CD4-positive, alpha-beta memory T cell (primary cell): ENCODE measurements at regions not wholly inside any gene's neighbourhood (a gene's known extent, or its start where the extent isn't known, plus 50 kb on each side); places are given as distances from the start of the nearest gene placed in this dataset.

Experiments used
- CTCF ChIA-PET: fragments of 350-600 bp; sonication (Branson Sonifier 250); formaldehyde crosslinking; loops from one replicate; lab custom pipeline; 2021; ENCODE audit warnings: inconsistent platforms; ENCODE audit not compliant: partially characterized antibody; lab: Charles Lee
- POLR2A ChIA-PET: fragments of 350-600 bp; sonication (Branson Sonifier 250); formaldehyde crosslinking; loops from one replicate; lab custom pipeline; 2021; ENCODE audit not compliant: partially characterized antibody; lab: Charles Lee
- DNase-seq, 5 donors: peaks; one replicate each; pipeline versions ENCODE4 v3.0.0 to v3.0.0-alpha.2; 2020 to 2022; ENCODE audit warnings: mixed read lengths in 1 of 5
- H3K27ac ChIP-seq: one replicate; pipeline ENCODE4 v1.7.0; 2013; ENCODE audit warnings: low read depth, low read length
- H3K27me3 ChIP-seq: 2 replicates; pipeline ENCODE4 v1.7.0; 2013; ENCODE audit warnings: mild to moderate bottlenecking, low read length, moderate library complexity; ENCODE audit not compliant: insufficient read depth
- H3K36me3 ChIP-seq: 2 replicates; pipeline ENCODE4 v1.7.0; 2013; ENCODE audit warnings: mild to moderate bottlenecking, low read length, moderate library complexity; ENCODE audit not compliant: insufficient read depth
- H3K4me1 ChIP-seq: 2 replicates; pipeline ENCODE4 v1.7.0; 2013; ENCODE audit warnings: mild to moderate bottlenecking, low read length, moderate library complexity; ENCODE audit not compliant: insufficient read depth
- H3K4me3 ChIP-seq, 2 donors: one replicate each; pipeline ENCODE4 v1.7.0; 2013; ENCODE audit warnings: low read length in 2 of 2, mild to moderate bottlenecking in 1 of 2
- H3K9me3 ChIP-seq, 2 donors: one replicate each; pipeline ENCODE4 v1.7.0; 2013; ENCODE audit warnings: low read length in 2 of 2, control low read depth in 1 of 2; ENCODE audit not compliant: control insufficient read depth in 1 of 2
- H3K27ac Mint-ChIP-seq, 7 donors: one replicate each; pipeline ENCODE4 v1.8.0; 2020 to 2021; ENCODE audit warnings: mixed read lengths in 7 of 7, mild to moderate bottlenecking in 6 of 7, inconsistent platforms in 3 of 7, moderate library complexity in 3 of 7
- H3K27me3 Mint-ChIP-seq, 2 donors: one replicate each; pipeline ENCODE4 v1.8.0; 2020 to 2021; ENCODE audit warnings: mixed read lengths in 2 of 2
- H3K36me3 Mint-ChIP-seq, 2 donors: one replicate each; pipeline ENCODE4 v1.8.0; 2020 to 2021; ENCODE audit warnings: mixed read lengths in 2 of 2, inconsistent platforms in 1 of 2, mild to moderate bottlenecking in 1 of 2
- H3K4me1 Mint-ChIP-seq, 4 donors: one replicate each; pipeline ENCODE4 v1.8.0; 2020 to 2021; ENCODE audit warnings: mixed read lengths in 4 of 4, mild to moderate bottlenecking in 1 of 4
- H3K4me3 Mint-ChIP-seq, 8 donors: one replicate each; pipeline ENCODE4 v1.8.0; 2020 to 2021; ENCODE audit warnings: mixed read lengths in 8 of 8, mild to moderate bottlenecking in 7 of 8, moderate library complexity in 6 of 8, inconsistent platforms in 3 of 8
- H3K9me3 Mint-ChIP-seq, 8 donors: one replicate each; pipeline ENCODE4 v1.8.0; 2020 to 2021; ENCODE audit warnings: mixed read lengths in 8 of 8, mild to moderate bottlenecking in 5 of 8, inconsistent platforms in 3 of 8, moderate library complexity in 1 of 8
- intact Hi-C: fragments of 100-400 bp; cut with micrococcal nuclease; formaldehyde crosslinking; loops from one replicate; pipeline ENCODE4 v1.15.1; 2023

DNA sequence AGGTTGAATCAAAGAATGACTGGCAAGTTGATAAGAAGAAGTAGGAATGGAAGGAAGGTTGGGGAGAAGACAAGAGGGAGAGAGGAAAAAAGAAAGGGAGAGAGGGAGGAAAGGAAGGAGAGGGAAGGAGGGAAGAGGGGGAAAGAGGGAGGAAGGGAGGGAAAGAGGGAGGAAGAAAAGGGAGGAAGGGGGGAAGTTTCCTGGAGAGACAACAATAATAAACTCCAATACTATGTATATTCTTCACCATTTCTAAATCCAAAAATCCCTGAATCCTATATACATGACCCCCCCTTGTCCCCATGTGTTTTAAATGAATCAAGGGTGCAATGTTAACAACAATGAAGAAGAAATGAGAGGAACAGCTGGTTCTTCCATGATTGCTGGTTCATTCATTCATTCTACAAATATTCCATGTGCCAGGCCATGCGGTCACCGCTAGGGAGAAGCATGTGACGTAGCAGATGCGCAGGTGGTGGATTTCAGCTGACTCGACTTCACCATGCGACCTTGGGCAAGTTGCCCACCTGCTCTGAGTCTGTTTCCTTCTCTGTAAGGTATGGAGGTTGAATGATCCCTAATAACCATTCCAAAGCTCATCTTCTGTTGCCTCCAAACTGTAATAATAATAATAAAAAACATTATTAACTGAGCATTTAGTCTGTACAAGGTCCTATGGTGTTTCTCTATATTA, 77.6 kb downstream of the EN1 start:
- H3K9me3 ChIP-seq = no peaks in the 10 kb centered on the region
- H3K27ac ChIP-seq = no peak overlapping the region
- peaks cover 0 to 5% (median 0%) of the 10 kb centered on the region in 4 donors for H3K4me1 Mint-ChIP-seq
- no peak overlapping the region for H3K4me3 Mint-ChIP-seq
- POLR2A ChIA-PET = no interaction called here
- CTCF ChIA-PET = no interaction called here
- H3K4me3 ChIP-seq = no peak overlapping the region
- DNase-seq = no peak
- H3K27ac Mint-ChIP-seq = no peak overlapping the region
- no peaks in the 10 kb centered on the region for H3K4me1 ChIP-seq
- H3K36me3 ChIP-seq = no peaks in the 10 kb centered on the region
- no peaks in the 10 kb centered on the region for H3K27me3 ChIP-seq
- H3K9me3 Mint-ChIP-seq = peaks cover 0 to 4% (median 0%) of the 10 kb centered on the region in 8 donors
- peaks cover 18 to 19% of the 10 kb centered on the region in 2 donors for H3K27me3 Mint-ChIP-seq
- H3K36me3 Mint-ChIP-seq = no peaks in the 10 kb centered on the region
- intact Hi-C loops = no loop called here

DNA sequence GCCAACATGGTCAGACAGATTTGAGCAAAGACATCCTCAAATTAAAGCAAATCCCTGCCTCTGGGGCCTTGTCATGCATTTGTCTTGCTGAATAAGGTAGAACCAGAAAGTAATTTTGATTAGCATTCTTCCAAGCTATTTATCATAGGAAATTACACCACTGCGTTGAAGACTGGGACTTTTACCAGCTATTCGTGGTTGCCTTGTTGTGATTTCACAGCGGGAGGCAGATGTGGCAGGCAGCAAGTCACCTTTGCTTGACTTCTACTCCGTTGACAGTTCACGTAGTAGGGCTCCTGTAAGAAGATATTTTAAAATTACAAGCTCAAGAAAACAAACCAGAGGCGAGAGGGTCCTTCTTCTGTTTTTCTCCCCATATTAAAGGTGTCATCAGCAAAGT, 80.6 kb downstream of the EN1 start:
- Histone ChIP-seq H3K4me3 (no peak overlapping the region), H3K27me3 (no peaks in the 10 kb centered on the region), H3K9me3 (no peaks in the 10 kb centered on the region), H3K36me3 (no peaks in the 10 kb centered on the region), H3K27ac (no peak overlapping the region), H3K4me1 (no peaks in the 10 kb centered on the region)
- intact Hi-C loops = no loop called here
- Mint-ChIP-seq H3K36me3 (no peaks in the 10 kb centered on the region), H3K4me3 (no peak overlapping the region), H3K4me1 (no peaks in the 10 kb centered on the region), H3K27ac (no peak overlapping the region), H3K27me3 (peaks cover 10 to 15% of the 10 kb centered on the region in 2 donors), H3K9me3 (peaks cover 0 to 4% (median 0%) of the 10 kb centered on the region in 8 donors)
- ChIA-PET CTCF (no interaction called here), POLR2A (no interaction called here)
- DNase-seq = no peak

DNA sequence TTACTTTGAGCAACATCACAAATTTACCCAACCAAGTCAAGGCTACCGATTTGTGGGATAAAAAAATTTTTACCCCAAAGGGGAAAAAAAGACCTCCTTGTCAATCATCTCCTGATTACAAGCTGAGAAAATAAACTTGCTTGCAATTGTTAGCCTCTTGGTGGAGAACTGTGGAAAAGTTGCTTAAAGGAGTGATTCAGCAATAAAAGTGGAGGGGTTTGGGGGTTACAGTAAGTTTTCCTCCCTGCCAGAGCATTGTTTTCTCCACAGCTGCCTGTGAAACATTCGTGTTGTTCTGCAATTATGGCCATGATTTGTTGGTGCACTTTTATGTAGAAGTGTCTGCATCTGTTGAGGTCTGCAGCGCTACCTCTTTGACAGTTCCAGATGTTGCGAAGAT, 82.6 kb downstream of the EN1 start:
- no peak overlapping the region for H3K4me3 ChIP-seq
- no peaks in the 10 kb centered on the region for H3K27me3 ChIP-seq
- Mint-ChIP-seq H3K27me3 (peaks cover 11 to 16% of the 10 kb centered on the region in 2 donors), H3K4me3 (no peak overlapping the region), H3K36me3 (no peaks in the 10 kb centered on the region), H3K9me3 (peaks cover 0 to 3% (median 0%) of the 10 kb centered on the region in 8 donors), H3K4me1 (no peaks in the 10 kb centered on the region), H3K27ac (no peak overlapping the region)
- H3K9me3 ChIP-seq = no peaks in the 10 kb centered on the region
- intact Hi-C loops = no loop called here
- H3K36me3 ChIP-seq = no peaks in the 10 kb centered on the region
- ChIA-PET CTCF (no interaction called here), POLR2A (no interaction called here)
- no peak for DNase-seq
- H3K27ac ChIP-seq = no peak overlapping the region
- no peaks in the 10 kb centered on the region for H3K4me1 ChIP-seq

DNA sequence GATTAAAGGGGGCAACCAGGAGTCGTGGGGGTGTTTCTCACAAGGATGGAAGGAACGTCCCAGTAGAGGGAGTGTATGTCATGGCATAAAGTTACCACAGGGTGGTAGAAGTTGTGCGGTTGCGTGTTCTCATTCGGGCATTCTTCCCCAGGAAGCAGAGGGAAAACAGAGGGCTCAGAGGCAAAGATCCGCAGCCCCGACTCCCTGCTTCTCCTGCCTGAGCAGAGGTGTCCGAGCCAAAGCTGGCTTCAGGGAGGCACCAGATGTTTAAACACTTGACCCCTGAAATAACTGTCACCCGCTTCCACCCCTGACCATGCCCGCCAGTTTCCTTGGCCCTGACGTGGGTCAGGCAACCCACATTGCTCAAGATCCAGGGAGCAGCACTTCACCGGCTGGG, 83.7 kb downstream of the EN1 start:
- Histone ChIP-seq H3K4me1 (no peaks in the 10 kb centered on the region), H3K9me3 (no peaks in the 10 kb centered on the region), H3K27me3 (no peaks in the 10 kb centered on the region), H3K36me3 (no peaks in the 10 kb centered on the region), H3K27ac (no peak overlapping the region), H3K4me3 (no peak overlapping the region)
- no peak overlapping the region for H3K4me3 Mint-ChIP-seq
- H3K27me3 Mint-ChIP-seq = peaks cover 10 to 21% of the 10 kb centered on the region in 2 donors
- H3K9me3 Mint-ChIP-seq = peaks cover 0 to 3% (median 0%) of the 10 kb centered on the region in 8 donors
- POLR2A ChIA-PET = no interaction called here
- no peaks in the 10 kb centered on the region for H3K4me1 Mint-ChIP-seq
- CTCF ChIA-PET = no interaction called here
- no peaks in the 10 kb centered on the region for H3K36me3 Mint-ChIP-seq
- intact Hi-C loops = no loop called here
- H3K27ac Mint-ChIP-seq = no peak overlapping the region
- no peak for DNase-seq

DNA sequence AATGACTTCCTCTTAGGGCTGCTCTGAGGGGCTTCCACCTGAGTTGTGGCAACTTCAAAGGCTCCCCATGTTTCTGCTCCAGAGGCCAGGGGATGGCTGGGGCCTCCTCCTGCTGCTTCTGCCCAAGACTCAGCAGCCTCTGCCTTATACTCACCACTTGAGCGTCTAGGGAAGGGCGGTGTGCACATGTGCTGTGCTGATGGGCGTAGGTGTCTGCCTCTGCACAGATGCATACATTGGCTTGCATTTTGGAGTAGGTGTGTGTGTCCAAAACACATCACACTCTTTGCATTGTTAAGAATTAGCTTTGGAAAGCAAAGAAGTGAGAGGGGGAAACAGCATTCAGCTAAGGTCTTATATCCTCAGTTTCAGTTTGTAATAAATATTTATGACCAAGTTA, 85.2 kb downstream of the EN1 start:
- no peaks in the 10 kb centered on the region for H3K4me1 Mint-ChIP-seq
- H3K9me3 Mint-ChIP-seq = peaks cover 0 to 5% (median 0%) of the 10 kb centered on the region in 8 donors
- H3K4me3 ChIP-seq = no peak overlapping the region
- no peak overlapping the region for H3K4me3 Mint-ChIP-seq
- ChIA-PET POLR2A (no interaction called here), CTCF (no interaction called here)
- H3K27me3 ChIP-seq = no peaks in the 10 kb centered on the region
- H3K36me3 Mint-ChIP-seq = no peaks in the 10 kb centered on the region
- H3K27me3 Mint-ChIP-seq = peaks cover 10 to 24% of the 10 kb centered on the region in 2 donors
- H3K4me1 ChIP-seq = no peaks in the 10 kb centered on the region
- no peak overlapping the region for H3K27ac Mint-ChIP-seq
- H3K36me3 ChIP-seq = no peaks in the 10 kb centered on the region
- intact Hi-C loops = no loop called here
- DNase-seq = no peak
- no peak overlapping the region for H3K27ac ChIP-seq
- no peaks in the 10 kb centered on the region for H3K9me3 ChIP-seq

DNA sequence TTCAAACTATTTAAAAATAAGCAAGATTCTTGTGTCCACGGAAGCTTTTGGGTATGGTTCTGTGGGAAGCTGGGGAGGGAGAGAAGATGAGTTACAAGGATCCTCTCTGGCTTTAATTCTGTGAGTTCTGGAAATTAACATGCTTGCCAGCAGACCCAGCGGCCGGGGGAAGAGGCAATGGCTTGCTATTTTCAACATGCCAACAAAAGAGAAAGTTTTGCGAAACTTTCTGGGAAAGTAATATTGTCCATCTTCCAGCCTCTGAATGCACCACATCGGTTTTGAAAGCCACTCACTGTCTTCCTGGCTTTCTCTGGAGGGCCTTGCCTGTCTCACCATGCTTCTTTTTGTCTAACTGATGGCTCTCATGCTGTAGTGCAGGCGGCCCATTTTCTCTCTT, 85.7 kb downstream of the EN1 start:
- intact Hi-C loops = no loop called here
- no peaks in the 10 kb centered on the region for H3K4me1 ChIP-seq
- Mint-ChIP-seq H3K4me1 (no peaks in the 10 kb centered on the region), H3K4me3 (no peak overlapping the region), H3K9me3 (peaks cover 0 to 5% (median 0%) of the 10 kb centered on the region in 8 donors), H3K27me3 (peaks cover 10 to 24% of the 10 kb centered on the region in 2 donors), H3K36me3 (no peaks in the 10 kb centered on the region), H3K27ac (no peak overlapping the region)
- POLR2A ChIA-PET = no interaction called here
- no peaks in the 10 kb centered on the region for H3K9me3 ChIP-seq
- H3K36me3 ChIP-seq = no peaks in the 10 kb centered on the region
- no peaks in the 10 kb centered on the region for H3K27me3 ChIP-seq
- no peak overlapping the region for H3K4me3 ChIP-seq
- DNase-seq = no peak
- no peak overlapping the region for H3K27ac ChIP-seq
- CTCF ChIA-PET = no interaction called here

DNA sequence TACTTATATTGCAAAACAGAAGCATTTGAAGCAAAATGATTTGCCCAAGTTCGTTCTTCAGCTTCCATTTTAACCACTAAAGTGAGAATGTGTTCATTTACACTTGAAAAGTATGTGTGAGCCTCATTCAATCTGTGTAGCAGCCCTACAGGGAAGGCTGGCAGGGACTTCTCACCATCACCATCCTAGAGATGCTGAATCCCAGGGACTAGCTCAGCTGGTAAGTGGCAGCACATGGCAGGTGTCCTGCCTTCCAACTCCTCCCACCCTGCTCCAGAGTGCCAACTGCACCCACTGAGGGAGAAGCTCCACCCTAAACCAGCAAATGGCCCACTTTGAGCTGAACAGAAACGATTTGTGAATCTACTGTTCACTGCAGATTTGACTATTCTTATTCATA, 91.5 kb downstream of the EN1 start:
- no peaks in the 10 kb centered on the region for H3K4me1 ChIP-seq
- H3K4me3 ChIP-seq = no peak overlapping the region
- H3K36me3 Mint-ChIP-seq = no peaks in the 10 kb centered on the region
- CTCF ChIA-PET = no interaction called here
- no peaks in the 10 kb centered on the region for H3K9me3 ChIP-seq
- no peaks in the 10 kb centered on the region for H3K27me3 ChIP-seq
- H3K27me3 Mint-ChIP-seq = peaks cover 2 to 21% of the 10 kb centered on the region in 2 donors
- H3K4me1 Mint-ChIP-seq = no peaks in the 10 kb centered on the region
- H3K9me3 Mint-ChIP-seq = peaks cover 0 to 3% (median 0%) of the 10 kb centered on the region in 8 donors
- no peak overlapping the region for H3K27ac ChIP-seq
- H3K36me3 ChIP-seq = no peaks in the 10 kb centered on the region
- DNase-seq = no peak
- intact Hi-C loops = no loop called here
- POLR2A ChIA-PET = no interaction called here
- H3K4me3 Mint-ChIP-seq = no peak overlapping the region
- H3K27ac Mint-ChIP-seq = no peak overlapping the region
